CD4-positive, alpha-beta T cell (primary cell): ENCODE measurements at regions not wholly inside any gene's neighbourhood (a gene's known extent, or its start where the extent isn't known, plus 50 kb on each side); places are given as distances from the start of the nearest gene placed in this dataset.

Experiments used
- ATAC-seq: fragments of 200-7000 bp; cut with Tn5 transposase; one replicate; pipeline ENCODE4 v1.10.0; 2022; ENCODE audit warnings: mild to moderate bottlenecking; ENCODE audit not compliant: poor library complexity
- CTCF ChIA-PET: fragments of 350-600 bp; sonication (Branson Sonifier 250); formaldehyde crosslinking; loops from one replicate; lab custom pipeline; 2021; ENCODE audit warnings: antibody characterized with exemption, inconsistent platforms; lab: Charles Lee
- POLR2A ChIA-PET: fragments of 350-600 bp; sonication (Branson Sonifier 250); formaldehyde crosslinking; loops from one replicate; lab custom pipeline; 2021; ENCODE audit warnings: antibody characterized with exemption, inconsistent platforms; lab: Charles Lee
- DNase-seq, 14 experiments: peaks; one replicate each; pipeline ENCODE4 v3.0.0-alpha.2; 2013 to 2020; ENCODE audit warnings: mixed read lengths in 2 of 14
- H3K27ac ChIP-seq, 2 donors: one replicate each; pipeline versions ENCODE4 v1.5.1 to v1.7.0; 2013; ENCODE audit warnings: low read length in 2 of 2, low read depth in 1 of 2, mild to moderate bottlenecking in 1 of 2
- H3K27me3 ChIP-seq, 2 experiments: 1 replicate in 1 of 2; 2 replicates in 1 of 2; pipeline versions ENCODE4 v1.6.1 to v1.7.0; 2013; ENCODE audit warnings: low read length in 2 of 2, control low read depth in 1 of 2, mild to moderate bottlenecking in 1 of 2, moderate library complexity in 1 of 2; ENCODE audit not compliant: insufficient read depth in 2 of 2, control insufficient read depth in 1 of 2
- H3K36me3 ChIP-seq: one replicate; pipeline ENCODE4 v1.6.1; 2013; ENCODE audit warnings: low read length, control low read depth; ENCODE audit not compliant: insufficient read depth
- H3K4me1 ChIP-seq: one replicate; pipeline ENCODE4 v1.6.1; 2013; ENCODE audit warnings: low read length, control low read depth; ENCODE audit not compliant: insufficient read depth
- H3K4me3 ChIP-seq: one replicate; pipeline ENCODE4 v1.5.1; 2013; ENCODE audit warnings: mild to moderate bottlenecking, low read length, moderate library complexity
- H3K9me3 ChIP-seq, 2 experiments: 1 replicate in 1 of 2; 2 replicates in 1 of 2; pipeline versions ENCODE4 v1.6.1 to v1.7.0; 2013; ENCODE audit warnings: low read length in 2 of 2, mild to moderate bottlenecking in 2 of 2, control low read depth in 1 of 2, moderate library complexity in 1 of 2; ENCODE audit not compliant: control insufficient read depth in 1 of 2, insufficient read depth in 1 of 2
- H3K27ac Mint-ChIP-seq: one replicate; pipeline ENCODE4 v1.8.0; 2020; ENCODE audit warnings: mixed read lengths
- H3K27me3 Mint-ChIP-seq: one replicate; pipeline ENCODE4 v1.8.0; 2021; ENCODE audit warnings: mixed read lengths
- H3K36me3 Mint-ChIP-seq: one replicate; pipeline ENCODE4 v1.8.0; 2021; ENCODE audit warnings: low read depth, mixed read lengths
- H3K4me1 Mint-ChIP-seq: one replicate; pipeline ENCODE4 v1.8.0; 2021; ENCODE audit warnings: low read depth, mixed read lengths
- H3K4me3 Mint-ChIP-seq: one replicate; pipeline ENCODE4 v1.8.0; 2020; ENCODE audit warnings: mild to moderate bottlenecking, mixed read lengths
- H3K9me3 Mint-ChIP-seq: one replicate; pipeline ENCODE4 v1.8.0; 2020; ENCODE audit warnings: mixed read lengths
- CTCF ChIP-seq: fragments of 200-600 bp; IDR thresholded peaks from one replicate; pipeline ENCODE4 v1.8.0; 2022; ENCODE audit warnings: antibody characterized with exemption, mild to moderate bottlenecking
- intact Hi-C, 2 experiments: fragments of 100-400 bp; cut with DNase I in 1 of 2; cut with micrococcal nuclease in 1 of 2; formaldehyde crosslinking; loops; one replicate each; pipeline versions ENCODE4 v1.15.1 to v1.9.0; 2023 to 2025; cut with DNase I, micrococcal nuclease

GRCh38 chr4:55758066-55758465, 61.5 kb upstream of the EXOC1L start:
- H3K27me3 Mint-ChIP-seq: peaks cover 4% of the 10 kb centered on the region
- H3K4me3 ChIP-seq: no peak overlapping the region
- no peak overlapping the region for H3K27ac Mint-ChIP-seq
- no peaks in the 10 kb centered on the region for H3K36me3 Mint-ChIP-seq
- CTCF ChIA-PET: no interaction called here
- H3K27ac ChIP-seq: no peak overlapping the region
- no peaks in the 10 kb centered on the region for H3K4me1 Mint-ChIP-seq
- DNase-seq (no peak), ATAC-seq (no peak)
- intact Hi-C loops: no loop called here
- H3K27me3 ChIP-seq: no peaks in the 10 kb centered on the region
- H3K9me3 Mint-ChIP-seq: no peaks in the 10 kb centered on the region
- no peak for TF ChIP-seq CTCF
- POLR2A ChIA-PET: no interaction called here
- H3K36me3 ChIP-seq: no peaks in the 10 kb centered on the region
- H3K9me3 ChIP-seq: no peaks in the 10 kb centered on the region
- no peaks in the 10 kb centered on the region for H3K4me1 ChIP-seq
- H3K4me3 Mint-ChIP-seq: no peak overlapping the region

- CTCF ChIA-PET: interaction anchor here (1.0 to 1.3 kb wide), 2 partner anchors 9 to 12 kb away, joined by 3 read pairs; no protein-coding TSS in a partner anchor
- DNase-seq (no peak), ATAC-seq (no peak)
- no peaks in the 10 kb centered on the region for H3K36me3 ChIP-seq
- no peak overlapping the region for H3K27ac ChIP-seq
- H3K27me3 Mint-ChIP-seq: peaks cover 4% of the 10 kb centered on the region
- no peaks in the 10 kb centered on the region for H3K27me3 ChIP-seq
- intact Hi-C loops: no loop called here
- no peaks in the 10 kb centered on the region for H3K36me3 Mint-ChIP-seq
- no peaks in the 10 kb centered on the region for H3K9me3 Mint-ChIP-seq
- no peaks in the 10 kb centered on the region for H3K4me1 Mint-ChIP-seq
- no peak overlapping the region for H3K27ac Mint-ChIP-seq
- no peaks in the 10 kb centered on the region for H3K4me1 ChIP-seq
- TF ChIP-seq CTCF: no peak
- no peak overlapping the region for H3K4me3 ChIP-seq
- no peaks in the 10 kb centered on the region for H3K9me3 ChIP-seq
- H3K4me3 Mint-ChIP-seq: no peak overlapping the region
- POLR2A ChIA-PET: no interaction called here
These were observed 61.0 kb upstream of the EXOC1L start for GRCh38 chr4:55758570-55758969.

GRCh38 chr4:55762819-55763218, 56.8 kb upstream of the EXOC1L start:
- ChIA-PET POLR2A (no interaction called here), CTCF (interaction anchor here (0.5 kb wide), 1 partner anchor 407 kb away, joined by 3 read pairs; no protein-coding TSS in a partner anchor)
- DNase-seq (no peak), ATAC-seq (no peak)
- Histone ChIP-seq H3K9me3 (no peaks in the 10 kb centered on the region), H3K27me3 (no peaks in the 10 kb centered on the region), H3K4me1 (no peaks in the 10 kb centered on the region), H3K27ac (no peak overlapping the region), H3K36me3 (no peaks in the 10 kb centered on the region), H3K4me3 (no peak overlapping the region)
- peaks cover 20% of the 10 kb centered on the region for H3K27me3 Mint-ChIP-seq
- no peak for TF ChIP-seq CTCF
- intact Hi-C loops: no loop called here
- no peak overlapping the region for H3K4me3 Mint-ChIP-seq
- H3K9me3 Mint-ChIP-seq: no peaks in the 10 kb centered on the region
- no peaks in the 10 kb centered on the region for H3K4me1 Mint-ChIP-seq
- H3K27ac Mint-ChIP-seq: no peak overlapping the region
- H3K36me3 Mint-ChIP-seq: no peaks in the 10 kb centered on the region
